GM21529 (cell line): ENCODE measurements at regions not wholly inside any gene's neighbourhood (a gene's known extent, or its start where the extent isn't known, plus 50 kb on each side); places are given as distances from the start of the nearest gene placed in this dataset.
"Not testable (repeated sequence)": the region's sequence is repeated elsewhere in the genome, so short reads cannot be mapped to it uniquely, and the experiment has no call there.

Experiments used
- ATAC-seq: cut with Tn5 transposase; IDR thresholded peaks from one replicate; pipeline ENCODE4 v1.9.1; 2021; ENCODE audit not compliant: unreplicated experiment

DNA sequence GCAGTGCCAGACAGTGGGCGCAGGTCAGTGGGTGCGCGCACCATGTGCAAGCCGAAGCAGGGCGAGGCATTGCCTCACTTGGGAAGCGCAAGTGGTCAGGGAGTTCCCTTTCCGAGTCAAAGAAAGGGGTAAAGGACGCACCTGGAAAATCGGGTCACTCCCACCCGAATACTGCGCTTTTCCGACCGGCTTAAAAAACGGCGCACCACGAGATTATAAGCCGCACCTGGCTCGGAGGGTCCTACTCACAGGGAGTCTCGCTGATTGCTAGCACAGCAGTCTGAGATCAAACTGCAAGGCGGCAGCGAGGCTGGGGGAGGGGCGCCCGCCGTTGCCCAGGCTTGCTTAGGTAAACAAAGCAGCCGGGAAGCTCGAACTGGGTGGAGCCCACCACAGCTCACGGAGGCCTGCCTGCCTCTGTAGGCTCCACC, 77.9 kb downstream of the NR4A2 start:
- not testable (repeated sequence) for ATAC-seq

DNA sequence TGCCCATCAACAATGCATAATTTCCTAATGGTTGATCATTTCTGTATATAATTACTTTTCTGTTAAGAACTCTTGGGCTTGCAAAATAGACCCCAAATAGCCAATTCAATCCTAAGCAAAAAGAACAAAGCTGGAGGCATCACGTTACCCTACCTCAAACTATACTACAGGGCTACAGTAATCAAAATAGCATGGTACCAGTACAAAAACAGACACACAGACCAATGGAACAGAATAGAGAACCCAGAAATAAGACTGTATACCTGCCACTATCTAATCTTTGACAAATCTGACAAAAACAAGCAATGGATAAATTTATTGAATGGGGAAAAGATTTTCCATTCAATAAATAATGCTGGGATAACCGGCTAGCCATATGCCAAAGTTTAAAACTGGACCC, 78.8 kb downstream of the NR4A2 start:
- ATAC-seq: no peak

DNA sequence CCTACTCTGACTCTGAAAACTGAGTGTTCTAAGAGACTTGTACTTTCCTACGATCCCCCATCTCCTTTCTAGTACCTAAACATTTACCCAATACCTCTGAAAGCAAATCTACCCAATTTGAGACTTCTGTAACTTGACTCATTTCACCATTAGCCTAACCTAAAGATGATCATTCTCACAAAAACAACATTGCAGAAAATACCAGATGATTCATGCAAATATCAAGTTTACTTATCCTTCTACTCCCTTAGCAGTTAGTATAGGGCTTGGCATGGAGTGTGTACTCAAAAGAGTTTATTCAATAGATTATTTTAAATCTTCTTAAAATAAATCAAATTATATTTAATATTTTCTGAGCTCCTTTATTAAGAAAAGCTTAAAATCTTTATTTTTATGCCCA, 89.6 kb downstream of the NR4A2 start:
- no peak for ATAC-seq

DNA sequence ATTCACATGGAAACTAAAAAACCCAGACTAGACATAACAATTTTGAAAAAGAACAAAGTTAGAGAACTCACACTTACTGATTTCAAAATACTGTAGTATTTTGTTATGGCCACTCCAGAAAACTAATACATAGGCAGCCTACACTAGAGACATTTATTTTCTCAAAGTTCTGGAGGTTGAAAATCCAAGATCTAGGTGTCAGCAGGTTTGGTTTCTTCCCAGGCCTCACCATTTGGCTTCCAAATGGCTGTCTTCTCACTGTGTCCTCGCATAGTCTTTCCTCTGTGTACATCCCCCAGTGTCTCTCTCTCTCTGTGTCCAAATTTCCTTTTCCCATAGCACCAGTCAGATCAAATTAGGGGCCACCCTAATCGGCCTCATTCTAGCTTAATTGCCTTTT, 95.0 kb downstream of the NR4A2 start:
- no peak for ATAC-seq

DNA sequence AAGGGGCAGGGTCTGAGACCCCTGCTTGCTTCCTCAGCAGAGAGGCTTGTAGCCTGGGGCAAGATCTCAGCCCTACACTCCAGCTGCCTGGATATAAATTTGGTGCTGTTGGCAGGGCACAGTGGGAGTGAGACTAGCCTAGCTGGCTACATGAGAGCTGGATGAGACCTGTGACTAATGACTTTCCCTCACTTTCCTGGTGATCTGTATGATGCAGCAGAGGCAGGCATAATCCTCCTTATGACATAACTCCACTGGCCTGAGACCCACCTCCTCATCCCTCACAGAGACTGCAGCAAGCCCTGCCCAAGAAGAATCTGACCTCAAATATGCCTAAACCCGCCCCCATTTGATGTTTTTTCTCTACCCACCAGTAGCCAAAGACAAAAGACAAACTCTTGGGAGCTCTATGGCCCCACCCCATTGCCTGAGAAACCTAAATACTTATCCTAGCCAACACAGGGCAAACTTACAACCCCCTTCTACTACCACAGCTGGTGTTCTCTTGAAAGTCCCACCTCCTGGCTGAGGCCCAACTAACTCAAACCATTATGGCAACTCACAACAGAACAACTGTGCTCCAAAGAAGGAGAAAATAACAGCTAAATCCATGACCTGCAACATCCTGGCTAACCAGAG, 102.7 kb downstream of the NR4A2 start:
- ATAC-seq: no peak

DNA sequence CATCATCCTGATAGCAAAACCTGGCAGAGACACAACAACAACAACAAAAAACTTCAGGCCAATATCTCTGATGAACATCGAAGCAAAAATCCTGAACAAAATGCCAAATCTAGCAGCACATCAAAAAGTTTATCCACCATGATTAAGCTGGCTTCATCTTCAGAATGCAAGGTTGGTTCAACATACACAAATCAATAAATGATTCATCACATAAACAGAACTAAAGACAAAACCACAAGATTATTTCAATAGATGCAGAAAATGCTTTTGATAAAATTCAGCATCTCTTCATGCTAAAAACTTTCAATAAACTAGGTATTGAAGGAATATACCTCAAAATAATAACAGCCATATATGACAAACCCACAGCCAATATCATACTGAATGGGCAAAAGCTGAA, 109.2 kb downstream of the NR4A2 start:
- ATAC-seq: not testable (repeated sequence)

DNA sequence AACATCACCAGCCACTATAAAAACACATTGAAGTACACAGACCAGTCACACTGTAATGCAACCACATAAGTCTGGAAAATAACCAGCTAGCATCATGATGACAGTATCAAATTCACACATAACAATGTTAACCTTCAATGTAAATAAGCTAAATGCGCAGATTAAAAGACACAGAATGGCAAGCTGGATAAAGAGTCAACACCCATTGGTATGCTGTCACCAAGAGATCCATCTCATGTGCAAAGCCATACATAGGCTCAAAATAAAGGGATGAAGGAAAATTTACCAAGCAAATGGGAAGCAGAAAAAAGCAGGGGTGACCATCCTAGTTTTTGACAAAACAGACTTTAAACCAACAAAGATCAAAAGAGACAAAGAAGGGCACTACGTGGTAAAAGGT, 110.8 kb downstream of the NR4A2 start:
- ATAC-seq: no peak

DNA sequence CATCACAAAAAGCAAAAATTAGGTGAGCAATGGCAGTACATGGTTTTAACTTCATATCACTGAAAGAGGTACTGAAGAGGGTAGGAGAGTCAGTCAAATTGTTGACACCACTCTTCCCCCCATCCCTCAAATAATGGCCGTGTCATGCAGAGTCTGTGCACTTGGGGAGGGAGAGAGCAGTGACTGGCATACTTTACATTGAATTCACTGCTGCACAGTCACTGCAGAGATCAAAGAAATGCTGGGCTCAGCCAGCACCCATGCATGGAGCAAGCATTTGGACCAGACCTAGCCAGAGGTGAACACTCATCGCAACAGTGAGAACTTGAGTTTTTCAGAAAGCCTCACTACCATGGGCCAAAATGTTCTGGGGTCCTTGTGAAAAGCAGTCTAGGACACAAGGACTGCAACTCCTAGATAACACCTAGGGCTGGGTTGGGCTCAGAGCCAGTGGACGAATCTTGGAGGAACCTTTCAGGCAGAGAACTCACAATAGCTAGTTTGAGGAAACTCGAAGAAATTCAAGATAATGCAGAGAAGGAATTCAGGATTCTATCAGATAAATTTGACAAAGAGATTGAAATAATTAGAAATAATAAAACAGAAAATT, 112.9 kb downstream of the NR4A2 start:
- ATAC-seq: no peak

DNA sequence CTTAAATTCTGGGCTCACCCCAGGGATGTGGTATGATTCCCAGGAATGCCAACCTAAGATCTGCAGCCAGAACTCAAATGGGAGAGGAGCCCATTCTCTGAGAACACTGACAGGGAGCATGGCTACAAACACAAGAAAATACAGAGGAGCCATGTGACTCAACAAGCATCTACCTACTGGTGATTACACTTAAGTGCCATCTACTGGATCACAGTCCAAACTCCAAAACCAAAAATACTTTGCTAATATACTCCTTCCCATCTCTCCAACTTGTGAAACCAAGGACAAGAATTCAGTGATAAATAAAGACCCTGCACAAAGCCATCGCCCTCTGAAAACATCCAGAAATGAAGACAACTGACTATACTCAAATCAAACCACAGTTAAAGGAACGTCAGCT, 116.9 kb downstream of the NR4A2 start:
- ATAC-seq: no peak

DNA sequence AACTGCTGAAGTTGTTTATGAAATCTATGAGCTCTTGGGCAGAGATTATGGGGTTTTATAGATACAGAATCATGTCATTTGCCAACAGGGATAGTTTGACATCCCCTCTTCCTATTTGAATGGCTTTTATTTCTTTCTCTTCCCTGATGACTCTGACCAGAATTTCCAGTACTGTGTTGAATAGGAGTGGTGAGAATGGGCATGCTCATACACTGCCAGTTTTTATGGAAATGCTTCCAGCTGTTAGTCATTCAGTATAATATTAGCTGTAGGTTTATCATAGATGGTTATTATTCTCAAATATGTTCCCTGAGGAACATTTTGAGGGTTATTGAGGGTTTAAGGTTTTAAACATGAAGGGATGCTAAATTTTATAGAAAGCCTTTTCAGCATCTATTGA, 121.2 kb downstream of the NR4A2 start:
- no peak for ATAC-seq

DNA sequence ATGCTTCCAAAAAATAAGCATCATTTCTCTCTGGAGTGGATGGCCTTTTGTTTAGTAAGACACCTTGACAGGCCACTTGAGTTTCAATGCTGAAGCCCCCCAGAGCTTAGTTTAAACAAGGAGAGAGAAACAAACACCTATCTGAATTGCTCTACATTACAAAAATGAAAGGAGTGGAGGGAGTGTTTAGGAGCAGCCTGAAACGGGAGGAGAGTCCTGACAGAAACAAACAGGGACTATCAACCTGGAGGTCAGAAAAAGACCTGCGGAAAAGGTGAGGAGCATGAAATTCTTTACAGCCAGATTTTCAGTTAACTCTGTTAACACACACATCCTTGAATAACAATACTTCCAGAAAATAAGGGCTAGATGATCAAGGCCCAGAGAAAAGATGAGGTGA, 126.2 kb downstream of the NR4A2 start:
- no peak for ATAC-seq

DNA sequence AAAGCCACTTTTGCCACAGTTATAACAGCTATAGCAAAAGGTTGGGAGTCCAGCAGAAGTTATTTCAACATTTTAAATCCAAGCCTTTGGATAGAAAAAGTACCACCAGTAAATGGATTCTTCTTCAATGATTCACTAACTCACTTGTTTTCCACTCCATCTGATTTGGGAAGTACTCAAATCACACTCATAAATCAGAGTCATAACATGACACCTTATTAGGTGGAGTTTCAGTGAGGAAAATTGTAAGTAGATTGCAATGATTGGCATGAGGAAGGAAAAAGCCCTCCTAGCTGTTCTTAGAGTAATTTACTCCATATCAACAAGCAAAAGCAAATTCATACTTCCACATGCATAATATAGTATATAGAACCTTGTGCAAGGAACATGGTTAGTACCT, 132.9 kb downstream of the NR4A2 start:
- no peak for ATAC-seq

DNA sequence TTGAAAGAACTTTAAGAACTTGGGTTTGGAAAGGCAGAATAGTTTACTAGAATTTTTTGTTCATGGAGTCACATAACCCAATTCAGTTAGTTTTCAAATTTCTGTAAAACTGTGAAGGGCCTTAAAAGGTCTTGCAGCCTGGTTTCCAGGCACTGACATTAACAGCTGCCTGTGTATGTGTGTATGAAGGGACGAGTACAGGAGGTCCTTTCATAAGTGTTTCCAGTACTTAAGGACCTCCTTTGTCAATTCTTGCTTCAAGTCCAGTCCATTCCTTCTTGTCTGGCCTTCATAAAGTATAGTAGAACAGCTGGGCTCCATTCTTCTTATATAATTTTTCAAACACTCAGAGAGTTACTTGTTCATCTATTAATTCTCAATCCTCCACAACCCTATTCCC, 136.5 kb downstream of the NR4A2 start:
- ATAC-seq: no peak

DNA sequence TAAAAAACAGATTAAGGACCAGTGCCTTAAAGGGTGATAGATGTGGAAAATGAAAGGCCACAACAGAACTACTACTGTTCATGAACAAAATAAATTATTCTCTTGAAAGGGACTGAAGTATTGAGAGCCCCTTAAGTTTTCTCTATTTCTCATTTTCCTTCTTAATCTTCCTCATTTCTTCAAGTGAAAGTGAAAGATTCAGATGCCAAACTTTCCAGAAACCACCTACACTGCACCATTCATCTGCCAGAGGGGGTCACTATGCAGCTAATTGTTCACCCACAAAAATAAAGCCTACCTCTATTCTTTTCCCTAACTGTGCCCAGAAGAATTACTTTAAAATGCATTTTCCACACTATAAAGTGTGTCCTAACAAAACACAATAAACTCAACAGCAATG, 140.1 kb downstream of the NR4A2 start:
- ATAC-seq: peak; percentile 79

DNA sequence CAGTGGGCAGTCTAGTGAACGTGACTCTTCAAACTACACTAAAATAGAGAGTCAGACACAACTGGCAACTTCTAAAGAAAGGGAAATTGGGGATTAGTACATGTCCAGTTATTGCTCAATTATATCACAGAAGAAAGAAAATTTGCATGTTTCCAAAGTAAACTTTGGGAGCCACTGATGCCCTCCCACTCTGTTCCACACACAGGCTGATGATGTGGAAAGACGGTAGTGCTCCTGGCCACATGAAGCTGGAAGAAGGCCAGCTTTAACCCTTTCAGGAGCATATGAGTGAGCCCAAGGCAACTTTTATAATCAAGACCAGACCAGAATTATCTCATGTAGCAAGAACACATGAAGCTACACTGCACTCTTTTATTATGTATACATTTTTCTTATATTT, 141.0 kb downstream of the NR4A2 start:
- no peak for ATAC-seq

DNA sequence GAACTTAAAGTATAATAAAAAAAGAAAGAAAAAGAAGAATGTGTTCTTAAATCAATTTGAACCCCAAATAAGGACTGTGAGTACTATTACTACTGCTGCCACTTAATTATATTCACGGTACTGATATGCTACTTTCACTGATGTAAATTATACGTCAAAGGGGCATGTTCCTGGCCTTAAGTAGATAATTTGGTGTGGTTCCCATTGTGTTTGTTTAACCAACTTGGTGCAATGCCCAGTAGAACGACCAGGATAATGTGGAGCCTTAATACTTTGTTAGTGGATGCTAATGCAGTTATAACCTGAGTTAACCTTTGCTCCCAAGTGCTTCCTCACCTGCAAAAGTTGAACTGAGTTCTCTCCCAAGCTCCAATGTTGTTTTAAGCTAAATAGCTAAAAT, 142.0 kb downstream of the NR4A2 start:
- no peak for ATAC-seq

DNA sequence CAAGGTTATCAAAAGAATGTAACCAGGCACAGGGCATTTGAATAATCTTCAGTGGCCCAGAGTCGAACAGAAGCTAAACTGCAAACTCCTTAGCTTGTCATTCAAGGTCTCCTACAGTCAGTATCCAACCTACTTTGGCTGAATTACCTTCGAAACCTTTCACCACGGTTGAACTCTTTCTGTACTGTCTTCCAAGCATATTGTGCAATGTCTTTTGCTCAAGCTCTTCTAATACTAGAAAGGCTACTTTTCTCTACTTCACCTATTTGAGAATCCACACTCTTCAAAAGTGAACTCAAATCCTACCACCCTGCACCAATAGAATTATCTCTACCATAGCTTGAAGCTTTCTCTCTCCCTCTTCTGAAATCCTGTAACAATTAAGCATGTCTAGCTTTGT, 142.9 kb downstream of the NR4A2 start:
- ATAC-seq: no peak

DNA sequence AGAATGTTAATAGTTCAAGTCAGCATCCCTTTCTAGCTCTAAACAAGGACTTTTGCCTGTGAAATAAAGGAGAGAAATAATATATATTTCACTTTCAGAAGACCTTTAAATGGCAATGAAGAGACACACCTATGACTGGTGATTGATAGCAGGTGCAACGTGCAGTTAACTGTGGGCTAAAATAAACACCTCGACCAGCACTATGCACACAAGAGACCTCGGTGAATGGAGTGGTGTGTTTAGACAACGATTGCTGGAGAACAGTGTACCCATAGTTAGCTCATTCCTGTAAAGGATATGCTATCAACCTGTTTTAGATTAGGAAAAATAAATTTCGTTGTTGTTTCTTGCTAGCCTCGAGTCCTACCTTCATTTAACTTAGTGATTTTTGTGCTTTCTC, 143.4 kb downstream of the NR4A2 start:
- no peak for ATAC-seq

DNA sequence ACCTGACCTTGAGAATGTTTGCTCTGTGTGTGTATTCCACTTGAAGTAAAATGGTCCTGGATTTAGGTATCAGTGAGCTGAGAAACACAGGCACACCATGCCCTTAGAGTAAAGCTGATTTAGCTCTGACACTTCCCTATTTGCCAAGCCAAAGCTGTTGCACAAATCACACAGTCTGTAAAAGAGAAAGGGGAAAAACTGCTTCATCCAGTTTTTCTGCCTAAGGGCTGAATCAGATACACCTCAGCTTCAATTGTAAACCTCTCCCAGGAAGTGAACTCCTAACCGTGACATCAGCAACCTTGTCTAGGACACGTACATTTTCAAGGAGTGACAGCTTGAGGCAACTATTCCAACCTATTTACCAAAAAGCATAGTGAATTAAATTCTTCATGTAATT, 150.4 kb downstream of the NR4A2 start:
- no peak for ATAC-seq

DNA sequence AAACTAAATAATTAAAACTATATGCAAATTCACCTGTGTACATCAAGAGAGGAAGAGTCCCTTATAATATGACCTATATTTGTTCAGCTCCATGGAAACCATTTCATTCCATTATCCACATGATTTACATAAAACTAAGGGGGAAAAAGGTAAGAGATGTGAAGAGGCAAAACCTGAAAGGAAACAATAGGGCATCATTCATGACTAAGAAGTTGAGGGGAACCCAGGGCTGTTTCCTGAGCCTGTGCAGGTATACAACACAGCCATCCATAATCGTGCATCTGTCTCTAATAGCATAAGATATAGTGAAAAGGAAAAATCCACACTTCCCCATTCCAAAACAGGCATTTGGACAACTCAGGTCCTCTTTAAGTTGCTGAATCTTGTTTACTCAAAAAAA, 151.3 kb downstream of the NR4A2 start:
- ATAC-seq: no peak

DNA sequence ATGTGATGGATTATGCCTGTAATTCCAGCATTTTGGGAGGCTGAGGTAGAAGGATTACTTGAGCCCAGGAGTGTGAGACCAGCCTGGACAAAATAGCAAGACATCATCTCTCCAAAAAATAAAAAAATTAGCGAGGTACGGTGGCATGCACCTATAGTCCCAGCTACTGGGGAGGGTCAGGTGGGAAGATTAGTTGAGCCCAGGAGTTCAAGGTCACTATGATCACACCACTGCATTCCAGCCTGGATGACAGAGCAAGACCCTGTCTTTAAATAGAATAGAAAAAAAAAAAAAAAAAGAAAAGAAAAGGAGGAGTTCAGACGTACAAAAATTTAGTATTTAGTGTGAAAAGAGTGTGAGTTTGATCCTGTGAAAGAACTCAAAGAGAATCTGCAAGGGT, 154.9 kb downstream of the NR4A2 start:
- ATAC-seq: no peak

DNA sequence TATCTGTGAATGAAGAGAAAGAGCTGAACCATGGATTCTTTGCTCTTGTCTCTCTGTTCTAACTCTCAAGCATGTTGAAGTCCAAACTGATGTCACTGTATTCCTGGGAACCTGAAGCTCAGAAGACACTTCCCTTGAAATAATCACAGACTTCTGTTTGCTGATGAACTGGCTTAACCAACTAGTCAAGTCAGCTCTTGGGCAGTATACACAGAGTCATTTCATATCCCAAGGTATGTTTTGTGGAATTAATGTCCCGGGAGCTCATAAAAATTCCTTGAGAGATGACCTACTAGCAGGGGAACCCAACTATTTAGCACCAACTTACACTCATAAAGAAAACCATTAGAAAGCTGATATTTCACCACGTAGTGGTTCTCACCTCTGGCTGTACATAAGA, 156.6 kb downstream of the NR4A2 start:
- no peak for ATAC-seq

DNA sequence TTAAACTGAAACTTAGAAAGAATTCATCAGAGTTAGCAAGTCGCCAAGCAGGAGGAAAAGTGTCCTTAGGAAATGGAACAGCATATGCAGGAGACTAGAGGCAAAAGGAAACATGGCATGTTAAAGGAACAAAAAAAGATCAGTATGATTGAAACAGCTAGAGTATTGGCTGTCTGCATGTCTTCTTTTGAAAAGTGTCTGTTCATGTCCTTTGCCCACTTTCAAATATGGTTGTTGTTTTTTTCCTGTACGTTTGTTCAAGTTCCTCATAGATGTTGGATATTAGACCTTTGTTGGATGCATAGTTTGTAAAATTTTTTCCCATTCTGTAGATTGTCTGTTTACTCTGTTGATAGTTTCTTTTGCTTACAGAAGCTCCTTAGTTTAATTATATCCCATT, 161.6 kb downstream of the NR4A2 start:
- no peak for ATAC-seq
